PC-9 (cell line): ENCODE measurements at regions not wholly inside any gene's neighbourhood (a gene's known extent, or its start where the extent isn't known, plus 50 kb on each side); places are given as distances from the start of the nearest gene placed in this dataset.
"Not testable (repeated sequence)": the region's sequence is repeated elsewhere in the genome, so short reads cannot be mapped to it uniquely, and the experiment has no call there.

Source experiments
- CTCF ChIP-seq: fragments of 200-600 bp; sonication (generic); conservative IDR thresholded peaks from 2 replicates; pipeline ENCODE4 v1.6.1; 2017; ENCODE audit warnings: mixed run types, antibody characterized with exemption, mild to moderate bottlenecking, moderate library complexity
- EZH2 ChIP-seq: fragments of 200-600 bp; sonication (generic); IDR thresholded peaks from 2 replicates; pipeline ENCODE4 v1.8.0; 2017; ENCODE audit warnings: antibody characterized with exemption, low read depth

DNA sequence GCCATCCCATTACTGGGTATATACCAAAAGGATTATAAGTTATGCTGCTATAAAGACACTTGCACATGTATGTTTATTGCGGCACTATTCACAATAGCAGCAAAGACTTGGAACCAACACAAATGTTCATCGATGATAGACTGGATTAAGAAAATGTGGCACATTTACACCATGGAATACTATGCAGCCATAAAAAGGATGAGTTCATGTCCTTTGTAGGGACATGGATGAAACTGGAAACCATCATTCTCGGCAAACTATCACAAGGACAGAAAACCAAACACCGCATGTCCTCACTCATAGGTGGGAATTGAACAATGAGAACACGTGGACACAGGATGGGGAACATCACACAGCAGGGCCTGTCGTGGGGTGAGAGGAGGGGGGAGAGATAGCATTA, 1057.6 kb downstream of the REEP3 start:
- not testable (repeated sequence) for TF ChIP-seq EZH2, CTCF
